ENCODE measurements at regions not wholly inside any gene's neighbourhood (a gene's known extent, or its start where the extent isn't known, plus 50 kb on each side); places are given as distances from the start of the nearest gene placed in this dataset.

GRCh38 chr18:64260810-64261209, 111.9 kb upstream of the LINC00305 start:
- TF ChIP-seq CTCF (IDR thresholded peaks at IDR 0.05; ENCODE audit: poor library complexity, severe bottlenecking) = no peak
- TF ChIP-seq POLR2AphosphoS5 (IDR thresholded peaks at IDR 0.05) = no peak
- TF ChIP-seq SMC3 (conservative IDR thresholded peaks at IDR 0.05; ENCODE audit: poor library complexity) = no peak
- no peak for TF ChIP-seq RAD21 (conservative IDR thresholded peaks at IDR 0.05)
- no peak for TF ChIP-seq EZH2 (IDR thresholded peaks at IDR 0.05; ENCODE audit: borderline replicate concordance, insufficient read depth, low read length, poor library complexity, severe bottlenecking)
- no peak for TF ChIP-seq REST (IDR thresholded peaks at IDR 0.05; ENCODE audit: borderline replicate concordance)
- TF ChIP-seq EP300 (conservative IDR thresholded peaks at IDR 0.05; ENCODE audit: poor library complexity, severe bottlenecking) = no peak
- no peak for TF ChIP-seq TAF1 (IDR thresholded peaks at IDR 0.05; ENCODE audit: low read depth)
- TF ChIP-seq MXI1 (conservative IDR thresholded peaks at IDR 0.05; ENCODE audit: poor library complexity, severe bottlenecking) = no peak

Data from neural cell (in vitro differentiated cells).